ENCODE measurements at regions not wholly inside any gene's neighbourhood (a gene's known extent, or its start where the extent isn't known, plus 50 kb on each side); places are given as distances from the start of the nearest gene placed in this dataset.

DNA sequence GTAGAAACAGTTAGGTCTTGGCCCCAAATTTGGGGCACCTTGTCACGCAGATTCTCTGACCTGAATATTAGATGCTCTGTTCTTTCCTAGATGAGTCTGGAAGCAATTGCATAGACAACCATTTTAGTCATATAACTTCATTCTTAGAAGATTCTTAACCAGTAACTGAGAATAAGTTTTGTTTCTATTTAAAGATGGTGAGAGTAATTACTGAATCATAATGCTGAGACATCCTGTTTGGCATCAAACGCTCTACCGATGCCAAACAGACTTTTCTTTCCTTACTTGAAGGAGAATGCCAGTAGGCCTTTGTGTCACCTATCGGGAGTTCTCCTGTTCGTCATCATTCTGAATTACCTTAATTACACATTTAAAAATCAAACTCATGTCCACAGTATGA lies 131.6 kb upstream of the ID4 start:
- Histone ChIP-seq H3K9me3 (ENCODE audit: control insufficient read depth, insufficient read depth, low read length) (no peaks in the 10 kb centered on the region), H3K79me2 (ENCODE audit: control insufficient read depth, low read length) (no peaks in the 10 kb centered on the region), H3K9me2 (replicated peaks; ENCODE audit: control insufficient read depth, low read length) (no peaks in the 10 kb centered on the region), H3F3A (ENCODE audit: control insufficient read depth, insufficient read depth) (no peaks in the 10 kb centered on the region), H3K27me3 (ENCODE audit: control insufficient read depth, low read length) (no peaks in the 10 kb centered on the region), H3K27ac (ENCODE audit: low read depth, low read length) (no peak overlapping the region), H4K20me1 (ENCODE audit: control insufficient read depth, insufficient read depth, low read depth, low read length) (no peaks in the 10 kb centered on the region), H3K36me3 (ENCODE audit: control insufficient read depth, low read length) (no peaks in the 10 kb centered on the region), H3K4me2 (ENCODE audit: low read length) (no peak overlapping the region), H3K4me1 (ENCODE audit: control insufficient read depth, low read length) (no peaks in the 10 kb centered on the region), H3K4me3 (ENCODE audit: low read length) (no peak overlapping the region)
- TF ChIP-seq, protein P1, sequence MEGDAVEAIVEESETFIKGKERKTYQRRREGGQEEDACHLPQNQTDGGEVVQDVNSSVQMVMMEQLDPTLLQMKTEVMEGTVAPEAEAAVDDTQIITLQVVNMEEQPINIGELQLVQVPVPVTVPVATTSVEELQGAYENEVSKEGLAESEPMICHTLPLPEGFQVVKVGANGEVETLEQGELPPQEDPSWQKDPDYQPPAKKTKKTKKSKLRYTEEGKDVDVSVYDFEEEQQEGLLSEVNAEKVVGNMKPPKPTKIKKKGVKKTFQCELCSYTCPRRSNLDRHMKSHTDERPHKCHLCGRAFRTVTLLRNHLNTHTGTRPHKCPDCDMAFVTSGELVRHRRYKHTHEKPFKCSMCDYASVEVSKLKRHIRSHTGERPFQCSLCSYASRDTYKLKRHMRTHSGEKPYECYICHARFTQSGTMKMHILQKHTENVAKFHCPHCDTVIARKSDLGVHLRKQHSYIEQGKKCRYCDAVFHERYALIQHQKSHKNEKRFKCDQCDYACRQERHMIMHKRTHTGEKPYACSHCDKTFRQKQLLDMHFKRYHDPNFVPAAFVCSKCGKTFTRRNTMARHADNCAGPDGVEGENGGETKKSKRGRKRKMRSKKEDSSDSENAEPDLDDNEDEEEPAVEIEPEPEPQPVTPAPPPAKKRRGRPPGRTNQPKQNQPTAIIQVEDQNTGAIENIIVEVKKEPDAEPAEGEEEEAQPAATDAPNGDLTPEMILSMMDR (IDR thresholded peaks at IDR 0.05; ENCODE audit: low read depth, low read length, poor library complexity, severe bottlenecking), result no peak
- TF ChIP-seq EZH2phosphoT487 (IDR thresholded peaks at IDR 0.05; ENCODE audit: borderline replicate concordance, low read length), result no peak

DNA sequence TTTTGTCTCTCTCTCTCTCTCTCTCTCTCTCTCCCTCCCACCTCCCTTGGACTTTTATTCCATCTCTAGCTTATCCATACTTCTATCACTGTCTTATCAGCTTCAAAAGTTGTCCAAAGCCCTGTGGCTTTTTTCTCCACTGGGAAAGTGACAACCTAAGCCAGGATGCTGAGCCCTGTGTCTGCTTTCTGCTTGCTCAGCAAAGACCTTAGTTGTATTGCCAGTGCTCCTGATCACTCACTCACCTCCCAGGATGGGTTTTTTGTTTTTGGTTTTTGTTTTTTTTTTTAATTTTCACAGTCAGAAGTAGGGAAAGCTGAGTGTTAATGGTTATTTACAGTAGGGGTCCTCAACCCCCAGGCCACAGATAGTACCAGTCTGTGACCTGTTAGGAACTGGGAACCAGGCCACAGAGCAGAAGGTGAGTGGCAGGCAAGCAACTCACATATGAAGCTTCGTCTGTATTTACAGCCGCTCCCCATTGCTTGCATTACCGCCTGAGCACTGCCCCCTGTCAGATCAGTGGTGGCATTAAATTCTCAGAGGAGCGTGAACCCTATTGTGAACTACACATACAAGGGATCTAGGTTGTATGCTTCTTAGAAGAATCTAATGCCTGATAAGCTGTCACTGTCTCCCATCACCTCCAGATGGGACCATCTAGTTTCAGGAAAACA lies 125.0 kb upstream of the ID4 start:
- H3K9me3 ChIP-seq (ENCODE audit: control insufficient read depth, insufficient read depth, low read length), result no peaks in the 10 kb centered on the region
- no peaks in the 10 kb centered on the region for H3K79me2 ChIP-seq (ENCODE audit: control insufficient read depth, low read length)
- no peak overlapping the region for H3K4me3 ChIP-seq (ENCODE audit: low read length)
- no peaks in the 10 kb centered on the region for H3K9me2 ChIP-seq (replicated peaks; ENCODE audit: control insufficient read depth, low read length)
- TF ChIP-seq, protein P1 (IDR thresholded peaks at IDR 0.05; ENCODE audit: low read depth, low read length, poor library complexity, severe bottlenecking), result no peak
- no peak for TF ChIP-seq EZH2phosphoT487 (IDR thresholded peaks at IDR 0.05; ENCODE audit: borderline replicate concordance, low read length)
- no peaks in the 10 kb centered on the region for H3K27me3 ChIP-seq (ENCODE audit: control insufficient read depth, low read length)
- H3K4me1 ChIP-seq (ENCODE audit: control insufficient read depth, low read length), result no peaks in the 10 kb centered on the region
- no peaks in the 10 kb centered on the region for H3F3A ChIP-seq (ENCODE audit: control insufficient read depth, insufficient read depth)
- H3K36me3 ChIP-seq (ENCODE audit: control insufficient read depth, low read length), result no peaks in the 10 kb centered on the region
- no peaks in the 10 kb centered on the region for H4K20me1 ChIP-seq (ENCODE audit: control insufficient read depth, insufficient read depth, low read depth, low read length)
- H3K27ac ChIP-seq (ENCODE audit: low read depth, low read length), result no peak overlapping the region
- no peak overlapping the region for H3K4me2 ChIP-seq (ENCODE audit: low read length)

DNA sequence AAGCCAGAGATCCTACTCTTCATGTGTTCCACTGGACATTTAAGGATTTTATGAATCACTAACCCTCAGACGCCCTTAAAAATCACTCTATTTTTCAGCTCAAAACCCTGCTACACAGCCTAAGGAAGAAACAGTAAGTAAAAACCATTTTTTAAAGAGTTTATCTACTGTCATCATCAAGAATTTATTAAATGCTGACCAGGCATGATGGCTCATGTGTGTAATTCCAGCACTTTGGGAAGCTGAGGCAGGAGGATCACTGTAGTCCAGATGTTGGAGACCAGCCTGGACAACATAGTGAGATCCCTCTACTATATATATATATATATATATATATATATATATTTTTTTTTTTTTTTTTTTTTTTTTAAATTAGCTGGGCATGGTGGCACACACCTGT lies 124.2 kb upstream of the ID4 start:
- H3F3A ChIP-seq (ENCODE audit: control insufficient read depth, insufficient read depth), result no peaks in the 10 kb centered on the region
- no peaks in the 10 kb centered on the region for H4K20me1 ChIP-seq (ENCODE audit: control insufficient read depth, insufficient read depth, low read depth, low read length)
- no peaks in the 10 kb centered on the region for H3K27me3 ChIP-seq (ENCODE audit: control insufficient read depth, low read length)
- no peaks in the 10 kb centered on the region for H3K9me3 ChIP-seq (ENCODE audit: control insufficient read depth, insufficient read depth, low read length)
- no peaks in the 10 kb centered on the region for H3K4me1 ChIP-seq (ENCODE audit: control insufficient read depth, low read length)
- H3K9me2 ChIP-seq (replicated peaks; ENCODE audit: control insufficient read depth, low read length), result no peaks in the 10 kb centered on the region
- no peak overlapping the region for H3K27ac ChIP-seq (ENCODE audit: low read depth, low read length)
- H3K4me3 ChIP-seq (ENCODE audit: low read length), result no peak overlapping the region
- no peaks in the 10 kb centered on the region for H3K36me3 ChIP-seq (ENCODE audit: control insufficient read depth, low read length)
- TF ChIP-seq EZH2phosphoT487 (IDR thresholded peaks at IDR 0.05; ENCODE audit: borderline replicate concordance, low read length), result no peak
- TF ChIP-seq, protein P1 (IDR thresholded peaks at IDR 0.05; ENCODE audit: low read depth, low read length, poor library complexity, severe bottlenecking), result no peak
- H3K79me2 ChIP-seq (ENCODE audit: control insufficient read depth, low read length), result no peaks in the 10 kb centered on the region
- H3K4me2 ChIP-seq (ENCODE audit: low read length), result no peak overlapping the region
